Neural cell (in vitro differentiated cells): ENCODE measurements at regions not wholly inside any gene's neighbourhood (a gene's known extent, or its start where the extent isn't known, plus 50 kb on each side); places are given as distances from the start of the nearest gene placed in this dataset.

Experiments
- EP300 ChIP-seq: fragments of 450-650 bp; conservative IDR thresholded peaks from 2 replicates; pipeline ENCODE4 v1.6.1; 2014; ENCODE audit warnings: antibody characterized with exemption, mild to moderate bottlenecking, moderate library complexity; ENCODE audit not compliant: poor library complexity, severe bottlenecking
- RAD21 ChIP-seq: fragments of 450-650 bp; conservative IDR thresholded peaks from 2 replicates; pipeline ENCODE4 v1.6.1; 2014; ENCODE audit warnings: antibody characterized with exemption, mild to moderate bottlenecking, moderate library complexity
- TF ChIP-seq, protein P1 (sequence below): fragments of 450-650 bp; IDR thresholded peaks from 2 replicates; pipeline ENCODE4 v1.5.1; 2014; ENCODE audit warnings: antibody characterized with exemption, mild to moderate bottlenecking, moderate library complexity; ENCODE audit not compliant: poor library complexity, severe bottlenecking

DNA sequence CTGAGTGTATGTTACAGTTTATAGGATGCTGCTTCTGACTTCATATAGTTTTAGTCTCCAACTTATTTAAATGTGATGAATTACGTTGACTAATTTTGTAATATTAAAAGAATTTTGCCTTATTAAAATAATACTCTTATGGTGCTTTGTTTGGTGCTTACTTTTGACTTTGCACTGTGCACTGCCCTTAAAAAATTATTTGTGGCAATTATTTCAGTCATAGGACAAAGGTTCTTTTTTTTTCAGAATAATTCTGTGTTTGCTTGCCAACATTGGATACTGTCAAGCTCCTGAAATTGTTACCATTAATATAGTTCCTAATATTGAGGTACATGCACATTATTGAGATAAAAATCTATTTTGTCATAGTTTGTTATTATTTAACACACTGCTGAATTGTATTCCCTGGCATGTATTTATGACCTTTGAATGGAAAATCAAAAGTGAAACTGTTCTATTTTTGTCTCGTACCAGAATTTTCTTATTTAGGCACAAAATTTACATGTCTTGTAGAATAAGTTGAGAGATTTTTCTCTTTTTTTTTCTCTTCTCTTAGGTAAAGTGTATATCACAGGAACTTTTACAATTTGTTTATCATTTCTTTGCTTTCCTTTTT lies 572.8 kb upstream of the KLHL29 start:
- TF ChIP-seq, protein P1, sequence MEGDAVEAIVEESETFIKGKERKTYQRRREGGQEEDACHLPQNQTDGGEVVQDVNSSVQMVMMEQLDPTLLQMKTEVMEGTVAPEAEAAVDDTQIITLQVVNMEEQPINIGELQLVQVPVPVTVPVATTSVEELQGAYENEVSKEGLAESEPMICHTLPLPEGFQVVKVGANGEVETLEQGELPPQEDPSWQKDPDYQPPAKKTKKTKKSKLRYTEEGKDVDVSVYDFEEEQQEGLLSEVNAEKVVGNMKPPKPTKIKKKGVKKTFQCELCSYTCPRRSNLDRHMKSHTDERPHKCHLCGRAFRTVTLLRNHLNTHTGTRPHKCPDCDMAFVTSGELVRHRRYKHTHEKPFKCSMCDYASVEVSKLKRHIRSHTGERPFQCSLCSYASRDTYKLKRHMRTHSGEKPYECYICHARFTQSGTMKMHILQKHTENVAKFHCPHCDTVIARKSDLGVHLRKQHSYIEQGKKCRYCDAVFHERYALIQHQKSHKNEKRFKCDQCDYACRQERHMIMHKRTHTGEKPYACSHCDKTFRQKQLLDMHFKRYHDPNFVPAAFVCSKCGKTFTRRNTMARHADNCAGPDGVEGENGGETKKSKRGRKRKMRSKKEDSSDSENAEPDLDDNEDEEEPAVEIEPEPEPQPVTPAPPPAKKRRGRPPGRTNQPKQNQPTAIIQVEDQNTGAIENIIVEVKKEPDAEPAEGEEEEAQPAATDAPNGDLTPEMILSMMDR = no peak
- TF ChIP-seq RAD21 (no peak), EP300 (no peak)
